Left ventricle myocardium inferior (tissue), 1 donor: ENCODE measurements at regions not wholly inside any gene's neighbourhood (a gene's known extent, or its start where the extent isn't known, plus 50 kb on each side); places are given as distances from the start of the nearest gene placed in this dataset.

Source experiments
- DNase-seq: peaks from one replicate; pipeline ENCODE4 v3.0.0-alpha.2; 2020
- H3K27ac ChIP-seq: fragments of 200-600 bp; replicated peaks from 2 replicates; pipeline ENCODE4 v1.8.0; 2021
- H3K27me3 ChIP-seq: fragments of 200-600 bp; 2 replicates; pipeline ENCODE4 v1.8.0; 2021; ENCODE audit warnings: low read depth
- H3K36me3 ChIP-seq: fragments of 200-600 bp; 2 replicates; pipeline ENCODE4 v1.8.0; 2021
- H3K4me1 ChIP-seq: fragments of 200-600 bp; 2 replicates; pipeline ENCODE4 v1.8.0; 2021
- H3K4me3 ChIP-seq: fragments of 200-600 bp; 2 replicates; pipeline ENCODE4 v1.8.0; 2021; ENCODE audit warnings: mild to moderate bottlenecking, moderate library complexity
- H3K9me3 ChIP-seq: fragments of 200-600 bp; replicated peaks from 2 replicates; pipeline ENCODE4 v1.8.0; 2021
- intact Hi-C: fragments of 100-400 bp; cut with micrococcal nuclease; formaldehyde crosslinking; loops from one replicate; pipeline ENCODE4 v1.11.0; 2022
- TF ChIP-seq, protein P1 (sequence below): fragments of 200-600 bp; IDR thresholded peaks from 2 replicates; pipeline ENCODE4 v1.8.0; 2021; ENCODE audit warnings: antibody characterized with exemption, mild to moderate bottlenecking, borderline replicate concordance
- donor health status: DM: no; HTN: yes; CAD: no; lungs with severe emphysema.

DNA sequence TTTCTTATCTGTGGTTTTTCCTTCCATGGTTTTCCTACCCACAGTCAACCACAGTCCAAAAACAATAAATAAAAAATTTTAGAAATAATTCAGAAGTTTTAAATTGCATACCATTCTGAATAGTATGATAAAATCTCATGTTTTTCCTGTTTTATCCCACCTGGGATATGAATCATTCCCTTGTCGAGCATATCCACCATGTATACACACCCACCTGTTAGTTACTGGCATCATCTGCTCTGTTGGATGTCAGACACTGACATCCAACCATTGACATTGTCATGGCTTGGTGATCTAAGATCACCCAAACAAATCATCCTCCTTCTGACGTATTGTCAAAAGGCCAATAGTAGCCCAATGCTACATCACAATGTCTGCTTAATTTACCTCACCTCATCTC lies 749.8 kb downstream of the TNS3 start:
- no peak for DNase-seq
- Histone ChIP-seq H3K4me1 (no peaks in the 10 kb centered on the region), H3K27ac (no peak overlapping the region), H3K36me3 (no peaks in the 10 kb centered on the region), H3K27me3 (no peaks in the 10 kb centered on the region), H3K9me3 (peaks cover 23% of the 10 kb centered on the region), H3K4me3 (no peak overlapping the region)
- TF ChIP-seq, protein P1, sequence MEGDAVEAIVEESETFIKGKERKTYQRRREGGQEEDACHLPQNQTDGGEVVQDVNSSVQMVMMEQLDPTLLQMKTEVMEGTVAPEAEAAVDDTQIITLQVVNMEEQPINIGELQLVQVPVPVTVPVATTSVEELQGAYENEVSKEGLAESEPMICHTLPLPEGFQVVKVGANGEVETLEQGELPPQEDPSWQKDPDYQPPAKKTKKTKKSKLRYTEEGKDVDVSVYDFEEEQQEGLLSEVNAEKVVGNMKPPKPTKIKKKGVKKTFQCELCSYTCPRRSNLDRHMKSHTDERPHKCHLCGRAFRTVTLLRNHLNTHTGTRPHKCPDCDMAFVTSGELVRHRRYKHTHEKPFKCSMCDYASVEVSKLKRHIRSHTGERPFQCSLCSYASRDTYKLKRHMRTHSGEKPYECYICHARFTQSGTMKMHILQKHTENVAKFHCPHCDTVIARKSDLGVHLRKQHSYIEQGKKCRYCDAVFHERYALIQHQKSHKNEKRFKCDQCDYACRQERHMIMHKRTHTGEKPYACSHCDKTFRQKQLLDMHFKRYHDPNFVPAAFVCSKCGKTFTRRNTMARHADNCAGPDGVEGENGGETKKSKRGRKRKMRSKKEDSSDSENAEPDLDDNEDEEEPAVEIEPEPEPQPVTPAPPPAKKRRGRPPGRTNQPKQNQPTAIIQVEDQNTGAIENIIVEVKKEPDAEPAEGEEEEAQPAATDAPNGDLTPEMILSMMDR = no peak
- intact Hi-C loops = no loop called here

DNA sequence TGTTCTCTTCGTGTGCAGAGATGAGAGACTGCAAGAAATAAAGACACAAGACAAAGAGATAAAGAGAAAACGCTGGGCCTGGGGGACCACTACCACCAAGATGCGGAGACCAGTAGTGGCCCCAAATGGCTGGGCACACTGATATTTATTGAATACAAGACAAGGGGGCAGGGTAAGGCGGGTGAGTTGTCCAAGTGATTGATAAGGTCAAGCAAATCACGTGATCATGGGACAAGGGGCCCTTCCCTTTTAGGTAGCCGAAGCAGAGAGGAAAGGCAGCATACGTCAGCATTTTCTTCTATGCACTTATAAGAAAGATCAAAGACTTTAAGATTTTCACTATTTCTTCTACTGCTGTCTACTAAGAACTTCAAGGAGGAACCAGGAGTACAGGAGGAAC lies 762.1 kb downstream of the TNS3 start:
- no peak for DNase-seq
- Histone ChIP-seq H3K4me1 (no peaks in the 10 kb centered on the region), H3K4me3 (no peak overlapping the region), H3K27ac (no peak overlapping the region), H3K9me3 (peaks cover 24% of the 10 kb centered on the region), H3K36me3 (no peaks in the 10 kb centered on the region), H3K27me3 (no peaks in the 10 kb centered on the region)
- intact Hi-C loops = no loop called here
- TF ChIP-seq, protein P1 = no peak

DNA sequence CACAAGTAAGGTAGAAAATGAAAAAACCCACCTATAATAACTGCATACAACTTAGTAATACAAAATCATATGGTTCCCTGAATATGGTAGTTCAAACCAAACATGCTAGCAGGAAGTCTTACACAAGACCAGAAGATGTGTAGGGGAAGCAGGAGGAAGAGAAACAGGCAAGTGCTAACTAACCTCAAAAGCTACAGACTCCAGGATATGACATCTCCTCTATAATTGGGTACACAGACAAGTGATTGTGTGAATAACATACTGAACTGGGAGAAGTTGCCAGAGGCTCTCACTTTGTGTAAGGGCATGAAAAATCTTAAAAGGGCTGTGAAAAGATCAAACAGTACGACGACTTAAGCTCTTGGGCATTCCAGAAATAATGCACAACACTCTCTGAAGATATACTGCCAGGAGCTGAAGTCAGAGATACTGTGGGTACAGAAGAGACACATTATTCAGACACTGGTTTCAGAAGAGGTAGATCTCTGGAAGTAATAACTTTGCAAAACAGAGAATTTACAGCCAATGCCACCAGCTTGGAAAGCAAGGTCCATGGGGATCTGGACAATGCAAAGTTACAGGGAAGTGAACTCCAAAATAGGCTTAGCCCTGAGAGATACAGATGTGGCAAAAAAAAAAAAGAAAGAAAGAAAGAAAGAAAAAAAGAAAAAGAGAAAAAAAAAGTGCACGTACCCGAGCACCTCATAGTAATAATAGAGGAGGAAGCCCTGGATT lies 767.2 kb downstream of the TNS3 start:
- no peaks in the 10 kb centered on the region for H3K27me3 ChIP-seq
- no peak overlapping the region for H3K4me3 ChIP-seq
- TF ChIP-seq, protein P1 = no peak
- intact Hi-C loops = no loop called here
- H3K36me3 ChIP-seq = no peaks in the 10 kb centered on the region
- H3K4me1 ChIP-seq = peaks cover 11% of the 10 kb centered on the region
- no peak for DNase-seq
- H3K9me3 ChIP-seq = peaks cover 13% of the 10 kb centered on the region
- no peak overlapping the region for H3K27ac ChIP-seq

DNA sequence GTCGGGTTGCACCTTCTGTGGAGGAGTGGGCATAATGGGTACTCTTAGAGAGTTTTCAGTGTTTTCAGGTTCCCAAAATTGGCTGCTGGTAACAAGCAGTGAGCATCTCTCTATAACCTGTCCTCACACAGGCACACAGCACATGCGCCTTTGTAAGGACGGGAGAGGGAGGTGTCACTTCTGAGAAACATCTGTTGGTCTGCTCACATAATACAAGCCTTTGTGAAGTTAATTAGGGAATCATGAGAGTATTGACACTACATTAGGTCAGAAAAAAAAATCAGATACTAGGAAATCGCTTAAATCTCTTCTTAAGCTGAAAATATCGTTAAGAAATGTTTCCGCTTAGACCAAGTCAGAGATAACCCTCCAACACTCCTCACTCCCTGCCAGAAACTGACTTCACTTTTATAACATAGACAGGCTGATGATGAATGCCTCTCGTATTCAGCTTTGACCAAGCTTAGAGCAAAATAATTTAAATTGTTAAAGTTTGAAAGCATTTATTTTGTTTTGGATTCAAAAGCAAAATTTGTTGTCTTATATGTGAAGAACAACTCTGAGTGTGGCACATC lies 769.7 kb downstream of the TNS3 start:
- intact Hi-C loops = no loop called here
- H3K9me3 ChIP-seq = peaks cover 8% of the 10 kb centered on the region
- H3K4me1 ChIP-seq = peaks cover 11% of the 10 kb centered on the region
- no peak for DNase-seq
- no peak overlapping the region for H3K4me3 ChIP-seq
- peak overlapping the region; percentile 52 for H3K27ac ChIP-seq
- H3K36me3 ChIP-seq = no peaks in the 10 kb centered on the region
- H3K27me3 ChIP-seq = no peaks in the 10 kb centered on the region
- TF ChIP-seq, protein P1 = no peak

DNA sequence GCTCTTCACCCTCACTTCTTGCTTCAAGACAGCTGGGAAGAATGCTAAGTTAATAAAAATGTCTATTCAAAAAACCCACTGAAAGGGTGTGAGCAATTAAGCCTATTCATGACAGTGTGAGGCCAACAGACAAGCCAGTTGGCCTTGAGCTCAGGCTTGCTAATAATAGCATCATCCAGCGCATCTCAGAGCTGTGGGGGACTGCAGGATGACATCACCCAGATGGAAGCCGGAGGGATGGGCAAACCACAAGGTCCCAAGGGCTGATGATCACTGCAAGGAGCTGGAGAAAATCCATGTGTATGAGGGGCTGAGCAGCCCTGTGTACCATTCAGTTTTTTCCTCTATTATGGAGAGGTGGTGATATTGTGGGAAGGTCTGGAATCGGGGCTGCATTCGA lies 770.4 kb downstream of the TNS3 start:
- DNase-seq = peak; percentile 35
- TF ChIP-seq, protein P1 = no peak
- peak overlapping the region; percentile 52 for H3K27ac ChIP-seq
- H3K4me3 ChIP-seq = no peak overlapping the region
- peaks cover 1% of the 10 kb centered on the region for H3K9me3 ChIP-seq
- no peaks in the 10 kb centered on the region for H3K27me3 ChIP-seq
- H3K36me3 ChIP-seq = no peaks in the 10 kb centered on the region
- intact Hi-C loops = no loop called here
- H3K4me1 ChIP-seq = peaks cover 11% of the 10 kb centered on the region
